Smooth muscle cell (in vitro differentiated cells): ENCODE measurements at regions not wholly inside any gene's neighbourhood (a gene's known extent, or its start where the extent isn't known, plus 50 kb on each side); places are given as distances from the start of the nearest gene placed in this dataset.

Experiments
- DNase-seq: peaks from one replicate; lab custom pipeline; 2025; ENCODE audit not compliant: unreplicated experiment; lab: John Stamatoyannopoulos, UW
- H2AFZ ChIP-seq: fragments of 200-600 bp; sonication (generic); 2 replicates; pipeline ENCODE4 v1.6.0; 2016; ENCODE audit warnings: antibody characterized with exemption, low read depth, mild to moderate bottlenecking
- H3F3A ChIP-seq: fragments of 200-600 bp; sonication (generic); 2 replicates; pipeline ENCODE4 v1.6.0; 2017; ENCODE audit warnings: antibody characterized with exemption, low read depth
- H3K27ac ChIP-seq: fragments of 200-600 bp; sonication (generic); 2 replicates; pipeline ENCODE4 v1.5.1; 2016; ENCODE audit warnings: low read depth, mild to moderate bottlenecking
- H3K27me3 ChIP-seq: fragments of 200-600 bp; sonication (generic); 2 replicates; pipeline ENCODE4 v1.6.1; 2016; ENCODE audit warnings: low read depth, mild to moderate bottlenecking
- H3K36me3 ChIP-seq: fragments of 200-600 bp; sonication (generic); 2 replicates; pipeline ENCODE4 v1.5.1; 2016; ENCODE audit warnings: low read depth
- H3K4me1 ChIP-seq: fragments of 200-600 bp; sonication (generic); 2 replicates; pipeline ENCODE4 v1.5.1; 2016; ENCODE audit warnings: low read depth
- H3K4me2 ChIP-seq: fragments of 200-600 bp; sonication (generic); 2 replicates; pipeline ENCODE4 v1.6.0; 2016; ENCODE audit warnings: mild to moderate bottlenecking
- H3K4me3 ChIP-seq: fragments of 200-600 bp; sonication (generic); 2 replicates; pipeline ENCODE4 v1.5.1; 2016; ENCODE audit warnings: mild to moderate bottlenecking
- H3K79me2 ChIP-seq: fragments of 200-600 bp; sonication (generic); 2 replicates; pipeline ENCODE4 v1.6.0; 2016; ENCODE audit warnings: low read depth, mild to moderate bottlenecking
- H3K9ac ChIP-seq: fragments of 200-600 bp; sonication (generic); 2 replicates; pipeline ENCODE4 v1.6.0; 2016; ENCODE audit warnings: low read depth
- H3K9me3 ChIP-seq: fragments of 200-600 bp; sonication (generic); replicated peaks from 2 replicates; pipeline ENCODE4 v1.5.1; 2016; ENCODE audit warnings: low read depth
- H4K20me1 ChIP-seq: fragments of 200-600 bp; sonication (generic); 2 replicates; pipeline ENCODE4 v1.6.0; 2016; ENCODE audit warnings: low read depth
- WGBS: methylation state at CpG from one replicate; pipeline ENCODE4 v1.1.7; 2016; ENCODE audit warnings: low lambda C conversion rate; 5-methylcytosine and 5-hydroxymethylcytosine counted together
- TF ChIP-seq, protein P1 (sequence below): fragments of 200-600 bp; sonication (generic); IDR thresholded peaks from 2 replicates; pipeline ENCODE4 v1.5.1; 2017; ENCODE audit warnings: borderline replicate concordance, mild to moderate bottlenecking, antibody characterized with exemption; ENCODE audit not compliant: insufficient read depth, poor library complexity, severe bottlenecking

- Histone ChIP-seq H3K27me3 (no peaks in the 10 kb centered on the region), H3K9ac (no peak overlapping the region), H2AFZ (peak overlapping the region; percentile 64), H3K4me2 (no peak overlapping the region), H4K20me1 (no peaks in the 10 kb centered on the region), H3F3A (no peaks in the 10 kb centered on the region), H3K4me3 (no peak overlapping the region), H3K79me2 (no peaks in the 10 kb centered on the region), H3K4me1 (no peaks in the 10 kb centered on the region), H3K9me3 (no peaks in the 10 kb centered on the region), H3K36me3 (no peaks in the 10 kb centered on the region), H3K27ac (no peak overlapping the region)
- 23% methylated on average over 4 of the region's 4 CpGs for WGBS
- TF ChIP-seq, protein P1, sequence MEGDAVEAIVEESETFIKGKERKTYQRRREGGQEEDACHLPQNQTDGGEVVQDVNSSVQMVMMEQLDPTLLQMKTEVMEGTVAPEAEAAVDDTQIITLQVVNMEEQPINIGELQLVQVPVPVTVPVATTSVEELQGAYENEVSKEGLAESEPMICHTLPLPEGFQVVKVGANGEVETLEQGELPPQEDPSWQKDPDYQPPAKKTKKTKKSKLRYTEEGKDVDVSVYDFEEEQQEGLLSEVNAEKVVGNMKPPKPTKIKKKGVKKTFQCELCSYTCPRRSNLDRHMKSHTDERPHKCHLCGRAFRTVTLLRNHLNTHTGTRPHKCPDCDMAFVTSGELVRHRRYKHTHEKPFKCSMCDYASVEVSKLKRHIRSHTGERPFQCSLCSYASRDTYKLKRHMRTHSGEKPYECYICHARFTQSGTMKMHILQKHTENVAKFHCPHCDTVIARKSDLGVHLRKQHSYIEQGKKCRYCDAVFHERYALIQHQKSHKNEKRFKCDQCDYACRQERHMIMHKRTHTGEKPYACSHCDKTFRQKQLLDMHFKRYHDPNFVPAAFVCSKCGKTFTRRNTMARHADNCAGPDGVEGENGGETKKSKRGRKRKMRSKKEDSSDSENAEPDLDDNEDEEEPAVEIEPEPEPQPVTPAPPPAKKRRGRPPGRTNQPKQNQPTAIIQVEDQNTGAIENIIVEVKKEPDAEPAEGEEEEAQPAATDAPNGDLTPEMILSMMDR = no peak
- no peak for DNase-seq
Measured at GRCh38 chr4:59400334-59400733, 1799.8 kb upstream of the ADGRL3 start.

DNA sequence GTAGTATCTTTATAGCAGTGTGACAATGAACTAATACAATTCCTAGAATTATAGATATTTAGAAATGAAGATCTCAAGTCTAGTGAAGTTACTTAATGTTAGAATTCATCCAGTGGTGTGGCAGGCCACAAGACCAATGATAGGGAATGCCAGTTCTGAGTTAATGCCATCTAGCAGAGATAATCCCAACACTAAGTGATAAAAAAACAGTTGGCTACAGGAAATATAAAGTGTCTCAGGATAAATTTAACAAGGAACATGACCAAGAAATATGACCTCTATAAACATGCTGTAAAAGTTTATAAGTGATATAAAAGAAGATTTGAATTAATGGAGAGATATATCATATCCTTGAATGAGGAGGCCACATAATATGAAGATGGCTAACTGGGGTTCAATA, 1790.5 kb upstream of the ADGRL3 start:
- H3K36me3 ChIP-seq = no peaks in the 10 kb centered on the region
- H3K27me3 ChIP-seq = no peaks in the 10 kb centered on the region
- no peak overlapping the region for H3K4me3 ChIP-seq
- H2AFZ ChIP-seq = no peak overlapping the region
- no peaks in the 10 kb centered on the region for H3K79me2 ChIP-seq
- TF ChIP-seq, protein P1 = no peak
- no peak overlapping the region for H3K9ac ChIP-seq
- no peaks in the 10 kb centered on the region for H3K9me3 ChIP-seq
- no peak overlapping the region for H3K4me2 ChIP-seq
- no peak for DNase-seq
- no peaks in the 10 kb centered on the region for H3F3A ChIP-seq
- no peak overlapping the region for H3K27ac ChIP-seq
- H3K4me1 ChIP-seq = no peaks in the 10 kb centered on the region
- H4K20me1 ChIP-seq = no peaks in the 10 kb centered on the region

DNA sequence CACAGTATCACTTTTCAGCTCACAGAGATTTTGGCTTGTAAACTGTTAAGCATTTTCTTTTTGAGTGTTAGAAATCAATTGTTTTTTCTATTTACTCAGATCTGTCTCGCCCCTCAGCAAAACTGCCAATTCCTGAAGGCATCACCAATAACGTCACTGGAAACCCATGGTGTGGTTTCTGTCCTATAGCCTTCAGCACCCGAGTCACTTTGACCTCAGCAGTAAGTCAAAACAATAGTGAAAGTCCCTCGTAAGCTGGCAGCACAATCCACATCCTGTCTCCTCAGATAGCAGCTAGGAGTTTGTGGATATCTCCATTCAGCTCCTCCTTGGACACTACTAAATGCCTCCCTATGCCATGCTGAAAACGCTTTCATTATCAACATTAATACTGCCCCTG, 1787.4 kb upstream of the ADGRL3 start:
- H2AFZ ChIP-seq = no peak overlapping the region
- H3K27ac ChIP-seq = no peak overlapping the region
- DNase-seq = no peak
- no peaks in the 10 kb centered on the region for H3K9me3 ChIP-seq
- H3K4me3 ChIP-seq = no peak overlapping the region
- no peaks in the 10 kb centered on the region for H3K4me1 ChIP-seq
- no peaks in the 10 kb centered on the region for H3K36me3 ChIP-seq
- no peaks in the 10 kb centered on the region for H3F3A ChIP-seq
- TF ChIP-seq, protein P1 = no peak
- H3K4me2 ChIP-seq = no peak overlapping the region
- no peak overlapping the region for H3K9ac ChIP-seq
- no peaks in the 10 kb centered on the region for H3K79me2 ChIP-seq
- no peaks in the 10 kb centered on the region for H3K27me3 ChIP-seq
- 90% methylated on average over 5 of the region's 5 CpGs for WGBS
- no peaks in the 10 kb centered on the region for H4K20me1 ChIP-seq

DNA sequence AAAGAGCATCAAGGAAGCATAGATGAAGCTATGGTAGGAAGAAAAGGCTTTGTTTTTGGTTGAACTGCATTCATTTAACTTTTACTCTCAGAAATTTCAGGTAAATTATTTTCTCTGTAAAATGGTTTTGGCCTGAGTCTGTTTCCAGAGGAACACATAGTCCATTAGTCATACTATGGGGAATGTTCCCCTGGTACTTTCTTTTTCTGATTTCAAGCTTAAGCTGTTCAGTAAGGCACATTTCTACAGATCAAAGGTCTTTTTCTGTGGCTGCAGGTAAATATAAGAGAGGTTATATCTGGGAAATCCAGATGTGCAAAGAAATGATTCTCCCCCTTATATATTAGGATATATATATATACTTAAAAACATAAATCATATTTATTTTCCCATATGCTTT, 1744.4 kb upstream of the ADGRL3 start:
- TF ChIP-seq, protein P1 = no peak
- H3K27ac ChIP-seq = no peak overlapping the region
- no peaks in the 10 kb centered on the region for H3F3A ChIP-seq
- H3K79me2 ChIP-seq = no peaks in the 10 kb centered on the region
- H3K36me3 ChIP-seq = no peaks in the 10 kb centered on the region
- no peak overlapping the region for H3K4me2 ChIP-seq
- no peaks in the 10 kb centered on the region for H3K9me3 ChIP-seq
- no peaks in the 10 kb centered on the region for H3K27me3 ChIP-seq
- H4K20me1 ChIP-seq = no peaks in the 10 kb centered on the region
- no peak overlapping the region for H2AFZ ChIP-seq
- no peaks in the 10 kb centered on the region for H3K4me1 ChIP-seq
- H3K4me3 ChIP-seq = no peak overlapping the region
- DNase-seq = no peak
- no peak overlapping the region for H3K9ac ChIP-seq
